ENCODE measurements at regions not wholly inside any gene's neighbourhood (a gene's known extent, or its start where the extent isn't known, plus 50 kb on each side); places are given as distances from the start of the nearest gene placed in this dataset.

- H3K9ac ChIP-seq (ENCODE audit: low read length), result no peak overlapping the region
- no peaks in the 10 kb centered on the region for H4K20me1 ChIP-seq (ENCODE audit: insufficient read depth, low read length)
- no peak overlapping the region for H3K4me2 ChIP-seq (ENCODE audit: low read length)
- no peak overlapping the region for H2AFZ ChIP-seq (ENCODE audit: low read depth, low read length)
- no peak overlapping the region for H3K27ac ChIP-seq (ENCODE audit: low read length)
- H3K9me3 ChIP-seq (ENCODE audit: insufficient read depth, low read length), result no peaks in the 10 kb centered on the region
- H3K27me3 ChIP-seq (ENCODE audit: low read depth, low read length), result peaks cover 49% of the 10 kb centered on the region
- no peaks in the 10 kb centered on the region for H3K36me3 ChIP-seq (replicated peaks; ENCODE audit: low read depth, low read length)
- no peak overlapping the region for H3K4me3 ChIP-seq (ENCODE audit: low read length)
- no peak for TF ChIP-seq CTCF (IDR thresholded peaks at IDR 0.05; ENCODE audit: low read depth, low read length)
- TF ChIP-seq EZH2phosphoT487 (IDR thresholded peaks at IDR 0.05; ENCODE audit: low read depth), result no peak
- no peaks in the 10 kb centered on the region for H3K79me2 ChIP-seq (ENCODE audit: low read length)
- H3K4me1 ChIP-seq (ENCODE audit: low read length), result no peaks in the 10 kb centered on the region
These were observed 416.8 kb upstream of the CCL2 start for GRCh38 chr17:33838281-33838680.

- TF ChIP-seq EZH2phosphoT487 (IDR thresholded peaks at IDR 0.05; ENCODE audit: low read depth) (no peak), CTCF (IDR thresholded peaks at IDR 0.05; ENCODE audit: low read depth, low read length) (no peak)
- H3K27ac ChIP-seq (ENCODE audit: low read length), result no peak overlapping the region
These were observed 407.2 kb upstream of the CCL2 start for GRCh38 chr17:33847900-33848299.

GRCh38 chr17:33848433-33848832, 406.7 kb upstream of the CCL2 start:
- H2AFZ ChIP-seq (ENCODE audit: low read depth, low read length), result no peak overlapping the region
- no peak overlapping the region for H3K9ac ChIP-seq (ENCODE audit: low read length)
- H3K4me1 ChIP-seq (ENCODE audit: low read length), result no peaks in the 10 kb centered on the region
- H3K9me3 ChIP-seq (ENCODE audit: insufficient read depth, low read length), result no peaks in the 10 kb centered on the region
- no peaks in the 10 kb centered on the region for H4K20me1 ChIP-seq (ENCODE audit: insufficient read depth, low read length)
- H3K79me2 ChIP-seq (ENCODE audit: low read length), result no peaks in the 10 kb centered on the region
- no peak for TF ChIP-seq CTCF (IDR thresholded peaks at IDR 0.05; ENCODE audit: low read depth, low read length)
- TF ChIP-seq EZH2phosphoT487 (IDR thresholded peaks at IDR 0.05; ENCODE audit: low read depth), result no peak
- H3K4me3 ChIP-seq (ENCODE audit: low read length), result no peak overlapping the region
- H3K4me2 ChIP-seq (ENCODE audit: low read length), result no peak overlapping the region
- no peak overlapping the region for H3K27ac ChIP-seq (ENCODE audit: low read length)
- H3K27me3 ChIP-seq (ENCODE audit: low read depth, low read length), result peaks cover 59% of the 10 kb centered on the region
- no peaks in the 10 kb centered on the region for H3K36me3 ChIP-seq (replicated peaks; ENCODE audit: low read depth, low read length)

More at GRCh38 chr17:33847900-33848299, 407.2 kb upstream of the CCL2 start:
- H3K4me3 ChIP-seq (ENCODE audit: low read length), result no peak overlapping the region
- H3K9ac ChIP-seq (ENCODE audit: low read length), result no peak overlapping the region
- H3K27me3 ChIP-seq (ENCODE audit: low read depth, low read length), result peaks cover 59% of the 10 kb centered on the region
- no peaks in the 10 kb centered on the region for H3K4me1 ChIP-seq (ENCODE audit: low read length)
- H3K79me2 ChIP-seq (ENCODE audit: low read length), result no peaks in the 10 kb centered on the region
- no peaks in the 10 kb centered on the region for H4K20me1 ChIP-seq (ENCODE audit: insufficient read depth, low read length)
- H3K9me3 ChIP-seq (ENCODE audit: insufficient read depth, low read length), result no peaks in the 10 kb centered on the region
- no peaks in the 10 kb centered on the region for H3K36me3 ChIP-seq (replicated peaks; ENCODE audit: low read depth, low read length)
- no peak overlapping the region for H2AFZ ChIP-seq (ENCODE audit: low read depth, low read length)
- no peak overlapping the region for H3K4me2 ChIP-seq (ENCODE audit: low read length)

GRCh38 chr17:33854596-33854995, 400.5 kb upstream of the CCL2 start:
- Histone ChIP-seq H3K27ac (ENCODE audit: low read length) (no peak overlapping the region), H2AFZ (ENCODE audit: low read depth, low read length) (no peak overlapping the region), H3K36me3 (replicated peaks; ENCODE audit: low read depth, low read length) (no peaks in the 10 kb centered on the region), H3K9me3 (ENCODE audit: insufficient read depth, low read length) (no peaks in the 10 kb centered on the region), H3K79me2 (ENCODE audit: low read length) (no peaks in the 10 kb centered on the region), H3K4me3 (ENCODE audit: low read length) (no peak overlapping the region), H3K27me3 (ENCODE audit: low read depth, low read length) (peaks cover 77% of the 10 kb centered on the region), H3K4me1 (ENCODE audit: low read length) (no peaks in the 10 kb centered on the region), H3K9ac (ENCODE audit: low read length) (no peak overlapping the region), H4K20me1 (ENCODE audit: insufficient read depth, low read length) (no peaks in the 10 kb centered on the region), H3K4me2 (ENCODE audit: low read length) (no peak overlapping the region)
- TF ChIP-seq EZH2phosphoT487 (IDR thresholded peaks at IDR 0.05; ENCODE audit: low read depth) (no peak), CTCF (IDR thresholded peaks at IDR 0.05; ENCODE audit: low read depth, low read length) (no peak)

All from OCI-LY3 (cell line).